SU-DHL-6 (cell line): ENCODE measurements at regions not wholly inside any gene's neighbourhood (a gene's known extent, or its start where the extent isn't known, plus 50 kb on each side); places are given as distances from the start of the nearest gene placed in this dataset.

ENCODE experiments used
- CTCF ChIP-seq: fragments of 200-600 bp; sonication (generic); IDR thresholded peaks from one replicate; pipeline ENCODE4 v1.5.1; 2017; ENCODE audit warnings: antibody characterized with exemption, mild to moderate bottlenecking, low read length, moderate library complexity; ENCODE audit not compliant: insufficient read depth, poor library complexity, severe bottlenecking
- EZH2phosphoT487 ChIP-seq: fragments of 200-600 bp; sonication (generic), shearing (Covaris generic); conservative IDR thresholded peaks from 2 replicates; pipeline ENCODE4 v1.6.1; 2018; ENCODE audit warnings: mild to moderate bottlenecking, antibody characterized with exemption, low read length, moderate library complexity, mixed read lengths

GRCh38 chr2:146244830-146245229 lies 1600.0 kb upstream of the ACVR2A start:
- no peak for TF ChIP-seq CTCF
- TF ChIP-seq EZH2phosphoT487: no peak
